HG03097 (cell line): ENCODE measurements at regions not wholly inside any gene's neighbourhood (a gene's known extent, or its start where the extent isn't known, plus 50 kb on each side); places are given as distances from the start of the nearest gene placed in this dataset.
A peak's percentile ranks its signal among the peaks of the same experiment; 100 is the strongest.

Source experiments
- ATAC-seq: cut with Tn5 transposase; IDR thresholded peaks from one replicate; pipeline ENCODE4 v1.9.1; 2021; ENCODE audit not compliant: unreplicated experiment, low FRiP score

DNA sequence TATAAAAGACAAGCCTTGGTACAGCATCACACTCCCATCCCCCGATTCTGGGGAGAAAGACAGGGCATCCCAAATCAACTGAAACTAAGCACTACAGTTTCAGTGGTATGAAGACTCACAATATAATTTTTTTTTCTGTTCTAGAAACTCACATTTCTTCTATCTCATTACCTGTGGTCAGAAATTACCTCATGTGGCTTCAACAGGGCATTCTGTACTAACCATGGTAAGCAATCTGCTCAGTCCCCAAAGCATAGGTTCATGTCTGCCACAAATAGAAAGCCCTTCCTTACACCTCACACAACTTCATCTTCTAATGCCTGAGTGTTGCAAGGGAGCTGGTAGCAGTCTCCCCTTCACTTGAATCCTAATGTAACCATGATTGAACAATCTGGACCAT is 147.4 kb upstream of the POU2AF2 start:
- peak; percentile 65 for ATAC-seq

DNA sequence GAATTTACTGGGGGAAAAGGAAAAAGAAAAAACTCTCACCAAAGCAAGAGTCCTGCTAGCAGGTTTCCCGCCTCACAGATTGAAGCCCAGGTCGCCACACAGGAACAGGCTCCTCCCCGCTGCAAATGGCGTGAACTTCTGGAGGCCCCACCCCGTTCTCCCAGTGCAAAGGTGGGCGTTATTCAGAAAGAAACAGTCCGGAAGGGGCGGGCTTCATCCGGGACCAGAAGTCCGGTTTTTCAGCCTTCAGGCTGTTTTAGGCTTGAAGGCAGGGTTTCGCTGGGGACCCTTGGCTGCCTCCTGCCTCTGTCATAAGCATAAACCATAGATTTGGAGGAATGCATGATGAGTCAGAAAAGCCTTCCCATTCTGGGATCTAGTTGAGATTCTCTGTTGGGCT is 148.3 kb upstream of the POU2AF2 start:
- no peak for ATAC-seq

DNA sequence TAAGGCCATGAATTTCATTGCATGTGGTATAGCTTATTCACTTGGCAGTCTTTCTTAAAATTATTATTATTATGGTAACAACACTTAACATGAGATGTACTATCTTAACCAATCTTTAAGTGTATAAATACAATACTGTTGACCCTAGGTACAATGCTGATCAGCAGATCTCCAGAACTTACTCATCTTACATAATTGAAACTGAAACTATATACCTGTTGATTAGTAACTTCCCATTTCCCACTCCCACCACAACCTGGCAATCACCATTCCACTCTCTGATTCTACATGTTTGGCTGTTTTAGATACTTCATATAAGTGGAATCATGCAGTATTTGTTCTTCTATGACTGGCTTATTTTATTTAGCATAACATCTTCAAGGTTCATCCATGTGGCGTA is 150.2 kb upstream of the POU2AF2 start:
- ATAC-seq = no peak

DNA sequence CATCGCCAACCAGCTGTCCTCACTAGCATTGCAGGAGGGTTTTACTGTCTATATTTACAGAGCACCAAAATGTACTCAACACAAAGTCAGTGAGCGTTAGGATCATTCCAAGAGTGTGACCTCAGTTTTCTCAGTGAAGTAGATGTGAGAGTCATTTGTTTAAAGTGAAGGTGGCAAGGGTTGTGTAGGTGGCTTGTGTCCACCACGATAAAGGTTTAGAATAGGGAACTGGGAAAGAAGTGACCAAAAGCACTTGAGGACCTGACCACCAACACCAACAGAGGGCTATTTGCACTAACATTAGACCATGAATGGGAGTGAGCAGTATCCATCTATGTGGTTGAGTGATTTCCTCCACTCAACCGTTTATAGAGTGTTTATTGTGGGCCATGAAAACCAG is 152.5 kb upstream of the POU2AF2 start:
- no peak for ATAC-seq

DNA sequence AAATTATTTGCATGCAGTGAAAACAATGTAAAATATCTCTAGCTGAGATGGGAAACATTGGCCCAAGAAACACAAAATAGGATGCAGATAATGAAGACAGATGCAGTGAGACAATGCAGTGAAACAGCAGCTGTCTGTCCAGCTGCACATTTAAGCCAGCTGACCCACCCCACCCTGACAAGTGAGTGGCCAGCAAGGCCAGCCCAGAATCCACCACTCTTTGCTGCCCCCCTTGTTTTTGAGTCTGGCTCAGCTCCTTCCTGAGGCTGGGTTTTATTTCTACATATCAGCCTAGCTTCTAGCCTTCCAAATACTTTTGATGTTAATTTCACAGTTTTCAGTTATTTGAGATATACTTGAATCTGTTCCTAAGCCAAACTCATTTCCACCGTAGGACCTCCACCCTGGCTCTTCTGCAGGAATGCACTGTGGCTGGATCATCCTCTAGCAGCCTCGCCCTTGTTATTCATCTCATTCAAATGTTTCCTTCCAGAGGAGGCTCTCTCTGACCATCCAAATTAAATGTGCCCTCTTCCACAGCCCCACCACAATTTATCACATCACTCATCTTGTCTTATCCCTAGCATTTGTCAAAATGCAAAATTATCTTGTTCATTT is 154.1 kb upstream of the POU2AF2 start:
- no peak for ATAC-seq

DNA sequence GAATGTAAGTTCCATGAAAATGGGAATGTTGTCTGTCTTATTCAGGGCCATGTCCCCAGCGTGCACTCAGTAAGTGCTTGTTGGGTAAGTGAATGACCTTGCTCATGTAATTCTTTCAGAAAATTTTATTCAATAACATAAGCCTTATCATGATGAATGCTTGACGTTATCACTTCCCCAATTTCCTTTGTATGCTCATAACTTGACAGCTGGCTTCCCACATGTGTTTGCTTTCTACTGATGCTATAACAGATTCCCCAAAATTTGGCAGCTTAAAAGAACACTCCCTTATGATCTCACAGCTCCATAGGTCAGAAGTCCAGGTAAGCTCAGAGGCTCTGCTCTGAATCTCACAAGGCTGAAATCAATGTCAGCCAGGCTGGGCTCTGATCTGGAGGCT is 155.8 kb upstream of the POU2AF2 start:
- no peak for ATAC-seq

DNA sequence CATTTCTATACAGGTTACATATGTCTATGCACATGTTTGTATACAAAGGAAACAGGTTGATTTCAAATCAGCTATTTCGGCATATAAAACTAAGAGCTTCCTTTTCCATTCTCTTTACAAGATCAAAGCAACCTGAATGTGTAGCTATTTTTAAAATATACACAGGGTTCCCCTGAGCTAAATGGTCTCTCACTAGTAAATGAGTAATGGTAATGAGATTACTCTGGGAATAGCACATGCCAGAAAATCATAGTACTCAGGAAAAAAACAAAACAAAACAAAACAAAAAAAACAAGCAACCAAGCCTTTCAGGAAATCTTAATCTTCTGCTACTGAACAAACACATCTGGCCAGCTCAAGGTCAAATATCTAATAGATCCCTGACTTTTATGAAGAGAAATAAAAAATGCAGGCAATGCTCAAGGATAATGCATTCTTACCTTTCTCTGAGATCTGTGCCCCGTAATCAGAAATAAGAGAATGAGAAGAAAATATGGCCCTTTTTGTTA is 156.6 kb upstream of the POU2AF2 start:
- no peak for ATAC-seq

DNA sequence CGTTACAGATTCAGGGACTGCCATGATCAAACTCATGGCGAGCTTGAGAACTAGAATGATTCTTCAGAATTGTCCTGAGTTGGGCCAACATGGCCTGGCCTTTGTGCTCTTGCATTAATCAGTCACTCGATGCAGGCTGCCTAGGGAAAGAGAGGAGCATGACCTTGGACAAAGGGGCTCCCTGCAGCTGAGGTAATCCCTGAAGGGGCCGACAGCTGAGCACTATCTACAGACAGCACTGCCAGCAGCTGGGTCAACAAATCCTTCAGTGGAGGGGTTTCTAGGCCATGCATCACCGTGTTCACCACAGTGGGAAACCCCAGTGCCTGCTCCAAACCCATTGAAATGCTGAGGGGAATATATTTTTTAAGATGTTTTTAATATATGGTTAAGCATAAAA is 159.5 kb upstream of the POU2AF2 start:
- no peak for ATAC-seq

DNA sequence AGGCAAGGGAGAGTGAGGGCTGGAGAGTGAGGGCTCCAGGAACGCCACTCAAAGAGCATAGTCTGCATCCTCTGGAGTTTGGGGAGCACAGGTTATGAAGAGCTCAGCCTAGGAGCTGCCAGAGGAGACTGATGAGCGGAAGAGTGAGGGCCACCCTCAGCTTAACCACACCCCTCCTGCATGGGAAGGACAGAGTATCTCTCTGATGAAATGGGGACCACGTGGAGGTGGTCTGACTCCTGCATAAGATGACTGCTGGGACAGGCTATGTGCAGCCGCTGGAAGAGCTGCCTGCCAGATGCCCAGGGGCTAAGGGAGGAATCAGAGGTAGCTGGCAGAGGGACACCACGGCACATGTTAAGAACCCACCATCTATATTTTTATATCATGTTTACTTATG is 162.9 kb upstream of the POU2AF2 start:
- ATAC-seq = no peak

DNA sequence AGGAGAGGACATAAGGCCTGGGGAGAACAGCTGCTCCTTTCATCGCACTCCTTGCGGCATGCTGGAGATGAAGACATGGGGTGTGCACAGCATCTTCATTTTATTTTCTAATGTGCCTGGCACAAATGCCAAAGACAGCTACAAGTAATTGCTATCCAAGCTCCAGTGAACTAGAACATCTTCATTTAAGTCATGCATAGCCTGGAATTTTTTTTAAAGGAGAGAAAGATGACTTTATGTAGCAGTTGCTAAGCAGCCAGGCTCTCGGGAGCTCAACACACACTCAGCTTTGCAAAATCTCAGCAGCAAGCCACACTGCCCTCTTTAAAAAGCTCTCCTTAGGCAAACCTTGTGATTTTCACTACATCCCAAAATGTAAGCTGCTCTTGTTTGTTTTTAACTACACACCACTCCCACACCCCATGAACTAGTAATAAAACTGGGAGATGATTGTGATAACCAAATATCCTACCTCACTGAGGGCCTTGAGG is 164.5 kb upstream of the POU2AF2 start:
- ATAC-seq = no peak

DNA sequence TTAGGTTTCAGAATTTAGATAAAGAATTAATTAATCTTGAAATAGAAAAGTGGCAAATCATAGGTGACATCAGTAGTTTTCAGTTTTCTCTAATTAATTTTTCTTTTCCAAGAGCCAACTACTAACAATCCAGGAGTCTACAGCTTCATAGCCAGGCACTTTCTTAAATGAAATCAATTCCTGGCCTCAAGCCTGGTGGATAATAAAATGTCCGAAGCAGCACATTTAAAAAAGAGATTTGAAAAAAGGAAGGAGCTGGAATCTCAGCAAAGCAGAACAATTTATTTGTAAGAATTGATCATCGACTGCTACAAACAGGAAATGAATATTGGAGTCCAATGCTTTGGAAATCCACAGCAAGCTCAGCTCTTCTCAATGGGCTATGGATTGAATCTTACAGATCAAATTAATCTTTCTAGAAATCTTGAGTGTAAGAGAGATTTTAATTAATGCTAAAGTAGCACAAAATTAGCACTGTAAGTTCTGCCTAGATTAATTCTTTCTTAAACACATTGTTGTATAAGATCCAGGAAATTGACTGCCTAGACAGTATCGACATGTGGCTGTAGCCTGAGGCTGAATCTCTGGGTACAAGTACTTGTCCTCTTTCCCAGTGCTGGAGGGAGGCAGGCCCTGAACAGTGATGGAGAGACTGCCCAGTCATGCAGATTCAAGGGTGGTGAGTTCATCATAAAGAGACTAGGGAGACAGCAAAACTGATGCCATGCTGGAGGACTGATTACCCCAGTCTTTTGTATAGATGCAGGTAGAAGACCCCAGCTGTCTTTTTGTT is 167.8 kb upstream of the POU2AF2 start:
- no peak for ATAC-seq

DNA sequence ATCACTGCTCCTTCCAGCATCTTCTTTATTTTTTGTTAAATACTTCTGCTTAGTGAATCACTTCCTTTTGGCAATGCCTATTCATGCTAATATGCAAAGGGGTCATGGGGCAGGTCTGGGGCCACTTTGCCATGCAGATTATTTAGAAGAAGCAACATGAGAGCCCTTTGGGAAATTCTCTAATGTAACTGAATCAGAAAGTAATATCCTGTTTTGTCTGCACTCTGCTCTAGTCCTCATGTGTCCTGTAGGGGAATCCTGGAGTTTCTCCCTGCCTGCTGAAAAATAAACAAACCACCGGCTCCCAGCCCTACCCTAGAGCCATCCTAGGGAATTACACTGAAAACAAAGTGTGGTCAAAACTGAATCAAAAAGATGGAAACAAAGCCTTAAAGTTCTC is 176.5 kb upstream of the POU2AF2 start:
- ATAC-seq = no peak

DNA sequence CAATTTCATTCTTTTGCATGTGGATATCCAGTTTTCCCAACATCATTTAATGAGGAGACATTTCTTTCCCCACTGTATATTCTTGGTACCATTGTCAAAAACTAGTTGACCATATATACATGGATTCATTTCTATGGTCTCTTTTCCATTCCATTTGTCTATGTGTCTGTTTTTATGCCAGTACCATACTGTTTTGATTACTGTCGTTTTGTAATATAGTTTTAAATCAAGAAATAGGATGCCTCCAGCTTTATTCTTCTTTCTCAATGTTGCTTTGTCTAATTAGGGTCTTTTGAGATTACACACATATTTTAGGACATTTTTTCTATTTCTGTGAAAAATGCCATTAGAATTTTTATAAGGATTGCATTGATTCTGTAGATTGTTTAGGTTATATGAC is 177.5 kb upstream of the POU2AF2 start:
- ATAC-seq = no peak

DNA sequence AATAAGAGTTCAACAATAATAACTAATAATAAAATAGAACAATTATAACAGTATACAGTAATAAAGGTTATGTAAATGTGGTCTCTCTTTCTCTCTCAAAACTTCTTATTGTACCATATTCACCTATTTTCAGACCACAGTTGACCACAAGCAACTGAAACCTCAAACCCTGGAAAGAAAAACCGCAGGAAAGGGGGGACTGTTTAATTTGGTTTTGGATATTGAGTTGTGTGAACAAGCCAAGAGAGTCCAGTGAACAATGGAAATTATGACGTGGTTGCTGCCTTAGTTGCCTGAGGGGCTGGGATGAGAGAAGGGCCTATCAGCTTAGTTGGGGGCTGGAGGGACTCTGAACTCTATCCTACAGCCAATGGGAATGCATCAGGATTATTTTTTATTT is 178.7 kb upstream of the POU2AF2 start:
- no peak for ATAC-seq

DNA sequence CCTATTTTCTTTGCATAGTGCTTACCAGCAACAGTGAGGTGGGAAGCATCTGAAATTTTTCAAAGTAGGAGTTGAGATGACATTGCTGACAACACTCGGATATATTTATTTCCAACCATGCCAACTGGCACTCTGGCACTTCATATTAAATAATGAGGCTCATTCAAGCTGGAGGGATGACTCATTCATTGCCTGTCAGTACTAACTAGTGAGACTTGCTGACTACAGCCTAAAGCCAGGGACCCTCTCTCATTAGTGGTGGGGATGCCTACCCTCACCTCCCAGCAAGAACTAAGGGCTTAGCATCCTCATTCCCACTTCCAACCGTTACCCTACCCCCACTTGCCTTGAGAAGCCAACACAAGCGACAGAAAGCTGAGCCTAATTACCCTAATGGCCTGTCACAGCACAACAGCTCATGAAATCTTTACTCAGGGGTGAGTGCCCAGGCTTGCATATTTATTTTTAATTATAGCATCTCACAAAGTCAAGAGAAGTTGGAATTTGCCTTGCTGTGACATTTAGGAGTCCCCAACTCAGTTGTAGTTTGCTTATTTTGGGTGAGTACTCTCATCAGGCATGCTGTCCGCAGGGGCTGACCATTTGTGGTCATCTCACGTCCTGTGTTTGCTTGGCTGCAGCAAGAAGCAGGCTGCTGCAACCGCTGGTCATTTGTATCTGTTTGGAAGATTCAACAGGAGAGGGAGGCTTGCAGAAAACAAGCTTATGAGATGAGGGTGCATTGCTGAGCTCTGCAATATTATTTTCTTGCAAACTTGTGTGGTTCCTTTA is 181.6 kb upstream of the POU2AF2 start:
- ATAC-seq = no peak

DNA sequence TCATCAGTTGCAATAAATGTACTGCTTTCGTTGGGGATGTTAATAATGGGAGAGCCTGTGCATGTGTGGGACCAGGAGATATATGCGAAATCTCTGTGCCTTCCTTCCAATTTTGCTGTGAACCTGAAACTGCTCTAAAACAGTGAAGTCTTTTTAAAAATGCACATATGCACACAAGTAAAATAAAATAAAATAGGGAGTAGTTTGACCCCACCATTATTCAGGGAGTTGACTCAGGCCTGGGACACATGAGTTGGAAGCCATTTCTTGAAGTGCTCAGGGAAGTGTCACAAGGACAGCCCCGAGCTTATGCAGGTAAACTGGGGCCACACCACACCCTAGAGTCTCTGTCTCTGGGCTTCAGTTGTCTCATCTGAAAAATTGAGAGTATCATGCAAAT is 183.1 kb upstream of the POU2AF2 start:
- ATAC-seq = no peak

DNA sequence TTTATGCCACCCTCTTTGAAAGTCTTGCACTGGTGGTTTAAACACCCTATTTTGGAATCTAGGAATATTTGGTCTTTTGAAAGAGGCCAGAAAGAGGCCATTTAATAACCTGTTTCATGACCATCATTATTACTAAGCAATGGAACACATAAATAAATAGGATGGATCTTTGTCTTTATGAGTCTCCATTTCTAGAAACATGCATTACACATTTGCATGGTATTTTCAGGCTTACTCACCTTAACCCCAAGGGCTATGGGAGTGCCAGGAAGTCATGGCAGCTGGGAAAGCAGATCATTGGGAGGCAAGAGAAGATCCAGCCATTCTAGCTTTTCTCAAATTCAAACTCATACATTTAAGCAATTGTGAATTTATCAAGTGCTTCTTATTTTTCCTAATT is 185.8 kb upstream of the POU2AF2 start:
- no peak for ATAC-seq

DNA sequence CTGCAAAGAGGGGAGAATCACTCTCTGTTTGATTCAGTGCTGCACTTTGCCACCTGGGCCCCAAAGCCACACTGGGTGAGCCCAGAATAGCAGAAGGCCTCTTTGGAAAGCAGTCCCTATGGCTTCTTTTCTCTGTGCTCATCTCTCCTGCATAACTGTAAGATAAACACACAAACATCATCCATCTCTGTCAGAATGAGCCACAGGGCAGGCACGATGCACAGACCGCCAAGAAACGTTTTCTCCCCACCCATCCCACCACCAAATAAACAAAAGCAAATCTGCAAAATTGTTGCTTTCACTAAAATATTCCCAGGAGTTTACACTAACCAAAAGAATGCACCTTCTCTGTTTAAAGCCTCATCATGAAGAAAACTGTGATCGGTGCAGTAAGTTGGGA is 196.4 kb upstream of the POU2AF2 start:
- no peak for ATAC-seq

DNA sequence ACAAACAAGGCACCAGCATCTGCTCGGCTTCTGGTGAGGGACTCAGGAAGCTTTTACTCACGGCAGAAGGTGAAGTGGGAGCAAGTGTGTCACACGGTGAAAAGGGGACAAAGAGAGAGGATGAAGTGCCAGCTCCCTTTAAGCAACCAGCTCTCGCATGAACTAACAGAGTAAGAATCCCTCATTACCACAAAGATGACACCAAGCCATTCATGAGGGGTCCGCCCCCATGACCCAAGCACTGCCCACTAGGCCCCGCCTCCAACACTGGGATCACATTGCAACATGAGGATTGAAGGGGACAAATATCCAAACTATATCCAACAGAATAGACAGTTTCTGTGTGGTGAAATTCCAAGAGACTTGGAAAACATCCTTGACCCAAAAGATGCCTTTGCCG is 198.2 kb upstream of the POU2AF2 start:
- ATAC-seq = no peak

DNA sequence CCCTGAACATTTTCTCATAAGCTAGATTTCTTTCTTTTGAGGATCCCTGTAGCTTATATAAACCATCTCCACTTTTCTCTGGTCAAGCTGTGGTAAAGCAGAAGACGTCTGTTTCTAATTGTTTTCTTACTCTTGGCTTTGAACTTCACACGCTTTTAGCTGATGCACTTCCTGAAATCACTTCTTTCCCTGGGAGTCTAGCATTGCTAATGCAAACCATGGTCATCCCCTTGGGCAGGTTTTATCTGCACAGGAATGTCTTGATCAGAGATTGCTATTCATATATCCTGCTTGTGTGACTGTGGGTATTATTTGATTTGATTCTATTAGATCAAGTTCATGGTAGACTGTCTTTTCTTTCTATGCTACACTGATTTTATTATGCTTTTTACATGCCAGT is 199.2 kb upstream of the POU2AF2 start:
- ATAC-seq = no peak

DNA sequence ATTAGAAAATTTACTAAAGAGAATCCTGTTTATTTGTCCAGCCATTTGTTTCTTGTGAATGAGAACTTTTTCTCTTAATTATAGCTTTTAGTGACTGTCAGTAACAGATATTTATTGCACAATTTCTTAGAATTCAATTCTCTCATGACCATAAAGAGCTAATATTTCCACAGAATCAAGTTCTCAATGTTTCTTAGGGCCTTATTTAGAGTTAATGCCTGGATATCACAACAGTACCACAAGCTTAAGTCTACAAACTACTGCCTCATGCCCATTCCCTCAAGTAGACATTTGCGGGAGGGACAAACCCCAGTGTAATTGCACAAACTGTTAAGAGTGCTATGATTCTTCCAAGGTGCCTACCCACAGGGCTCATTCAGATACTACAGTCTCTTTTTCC is 199.7 kb upstream of the POU2AF2 start:
- ATAC-seq = no peak
